GM12878 (cell line): ENCODE measurements at regions not wholly inside any gene's neighbourhood (a gene's known extent, or its start where the extent isn't known, plus 50 kb on each side); places are given as distances from the start of the nearest gene placed in this dataset.

ENCODE experiments used
- CEBPB ChIP-seq, 2 experiments: fragments of 150-350 bp in 1 of 2; IDR thresholded peaks; 2 replicates each; pipeline ENCODE4 v1.6.1; 2012 to 2014; ENCODE audit warnings: low read depth in 2 of 2, low read length in 2 of 2, borderline replicate concordance in 1 of 2, inconsistent platforms in 1 of 2
- GABPA ChIP-seq: IDR thresholded peaks from 2 replicates; pipeline ENCODE4 v1.6.1; 2014; ENCODE audit warnings: antibody characterized with exemption, low read depth, mild to moderate bottlenecking, inconsistent platforms
- KAT2A ChIP-seq: conservative IDR thresholded peaks from 2 replicates; pipeline ENCODE4 v1.6.1; 2011; ENCODE audit warnings: low read depth, low read length; ENCODE audit not compliant: control insufficient read depth
- MYC ChIP-seq: IDR thresholded peaks from 2 replicates; pipeline ENCODE4 v1.6.1; 2011; ENCODE audit warnings: mild to moderate bottlenecking, low read length, moderate library complexity, inconsistent platforms; ENCODE audit not compliant: insufficient read depth, insufficient replicate concordance, insufficient read length, severe bottlenecking
- POLR2A ChIP-seq: IDR thresholded peaks from 2 replicates; pipeline ENCODE4 v1.6.1; 2011; ENCODE audit warnings: low read depth, mild to moderate bottlenecking, low read length
- ZBTB40 ChIP-seq: fragments of 450-650 bp; IDR thresholded peaks from 2 replicates; pipeline ENCODE4 v1.6.1; 2016; ENCODE audit warnings: mild to moderate bottlenecking, moderate library complexity, borderline replicate concordance
- ZNF687 ChIP-seq: fragments of 450-650 bp; IDR thresholded peaks from 2 replicates; pipeline ENCODE4 v1.6.1; 2017; ENCODE audit warnings: mild to moderate bottlenecking, moderate library complexity
- TF ChIP-seq, protein P1 (sequence below), 3 experiments: IDR thresholded peaks in 2 of 3; conservative IDR thresholded peaks in 1 of 3; 2 replicates each; pipeline ENCODE4 v1.5.1; 2011; ENCODE audit warnings: low read depth in 3 of 3, low read length in 3 of 3, mild to moderate bottlenecking in 3 of 3, control low read depth in 2 of 3, moderate library complexity in 2 of 3, inconsistent platforms in 1 of 3, mixed read lengths in 1 of 3; ENCODE audit not compliant: control insufficient read depth in 2 of 3, insufficient read depth in 1 of 3; ENCODE audit errors: extremely low read depth in 1 of 3
- TF ChIP-seq, protein P2 (sequence below): IDR thresholded peaks from 2 replicates; pipeline ENCODE4 v1.6.1; 2012; ENCODE audit warnings: mild to moderate bottlenecking, low read depth, low read length

- TF ChIP-seq GABPA, result no peak
- TF ChIP-seq, protein P1, sequence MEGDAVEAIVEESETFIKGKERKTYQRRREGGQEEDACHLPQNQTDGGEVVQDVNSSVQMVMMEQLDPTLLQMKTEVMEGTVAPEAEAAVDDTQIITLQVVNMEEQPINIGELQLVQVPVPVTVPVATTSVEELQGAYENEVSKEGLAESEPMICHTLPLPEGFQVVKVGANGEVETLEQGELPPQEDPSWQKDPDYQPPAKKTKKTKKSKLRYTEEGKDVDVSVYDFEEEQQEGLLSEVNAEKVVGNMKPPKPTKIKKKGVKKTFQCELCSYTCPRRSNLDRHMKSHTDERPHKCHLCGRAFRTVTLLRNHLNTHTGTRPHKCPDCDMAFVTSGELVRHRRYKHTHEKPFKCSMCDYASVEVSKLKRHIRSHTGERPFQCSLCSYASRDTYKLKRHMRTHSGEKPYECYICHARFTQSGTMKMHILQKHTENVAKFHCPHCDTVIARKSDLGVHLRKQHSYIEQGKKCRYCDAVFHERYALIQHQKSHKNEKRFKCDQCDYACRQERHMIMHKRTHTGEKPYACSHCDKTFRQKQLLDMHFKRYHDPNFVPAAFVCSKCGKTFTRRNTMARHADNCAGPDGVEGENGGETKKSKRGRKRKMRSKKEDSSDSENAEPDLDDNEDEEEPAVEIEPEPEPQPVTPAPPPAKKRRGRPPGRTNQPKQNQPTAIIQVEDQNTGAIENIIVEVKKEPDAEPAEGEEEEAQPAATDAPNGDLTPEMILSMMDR (IDR thresholded peaks at IDR 0.05 in 2 of 3, conservative IDR thresholded peaks at IDR 0.05 in 1 of 3; ENCODE audit: control insufficient read depth in 2 of 3, extremely low read depth in 1 of 3, insufficient read depth in 1 of 3, low read depth in 3 of 3, low read length in 3 of 3), result no peak
- TF ChIP-seq, protein P2, sequence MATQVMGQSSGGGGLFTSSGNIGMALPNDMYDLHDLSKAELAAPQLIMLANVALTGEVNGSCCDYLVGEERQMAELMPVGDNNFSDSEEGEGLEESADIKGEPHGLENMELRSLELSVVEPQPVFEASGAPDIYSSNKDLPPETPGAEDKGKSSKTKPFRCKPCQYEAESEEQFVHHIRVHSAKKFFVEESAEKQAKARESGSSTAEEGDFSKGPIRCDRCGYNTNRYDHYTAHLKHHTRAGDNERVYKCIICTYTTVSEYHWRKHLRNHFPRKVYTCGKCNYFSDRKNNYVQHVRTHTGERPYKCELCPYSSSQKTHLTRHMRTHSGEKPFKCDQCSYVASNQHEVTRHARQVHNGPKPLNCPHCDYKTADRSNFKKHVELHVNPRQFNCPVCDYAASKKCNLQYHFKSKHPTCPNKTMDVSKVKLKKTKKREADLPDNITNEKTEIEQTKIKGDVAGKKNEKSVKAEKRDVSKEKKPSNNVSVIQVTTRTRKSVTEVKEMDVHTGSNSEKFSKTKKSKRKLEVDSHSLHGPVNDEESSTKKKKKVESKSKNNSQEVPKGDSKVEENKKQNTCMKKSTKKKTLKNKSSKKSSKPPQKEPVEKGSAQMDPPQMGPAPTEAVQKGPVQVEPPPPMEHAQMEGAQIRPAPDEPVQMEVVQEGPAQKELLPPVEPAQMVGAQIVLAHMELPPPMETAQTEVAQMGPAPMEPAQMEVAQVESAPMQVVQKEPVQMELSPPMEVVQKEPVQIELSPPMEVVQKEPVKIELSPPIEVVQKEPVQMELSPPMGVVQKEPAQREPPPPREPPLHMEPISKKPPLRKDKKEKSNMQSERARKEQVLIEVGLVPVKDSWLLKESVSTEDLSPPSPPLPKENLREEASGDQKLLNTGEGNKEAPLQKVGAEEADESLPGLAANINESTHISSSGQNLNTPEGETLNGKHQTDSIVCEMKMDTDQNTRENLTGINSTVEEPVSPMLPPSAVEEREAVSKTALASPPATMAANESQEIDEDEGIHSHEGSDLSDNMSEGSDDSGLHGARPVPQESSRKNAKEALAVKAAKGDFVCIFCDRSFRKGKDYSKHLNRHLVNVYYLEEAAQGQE, result no peak
- no peak for TF ChIP-seq KAT2A
- no peak for TF ChIP-seq ZNF687
- TF ChIP-seq POLR2A, result no peak
- TF ChIP-seq CEBPB (IDR thresholded peaks at IDR 0.05; ENCODE audit: borderline replicate concordance in 1 of 2, low read depth in 2 of 2, low read length in 2 of 2), result no peak
- no peak for TF ChIP-seq MYC
- no peak for TF ChIP-seq ZBTB40
These were observed 75.6 kb downstream of the PRL start for GRCh38 chr6:22221211-22221610.
